ENCODE measurements at regions not wholly inside any gene's neighbourhood (a gene's known extent, or its start where the extent isn't known, plus 50 kb on each side); places are given as distances from the start of the nearest gene placed in this dataset.

- TF ChIP-seq, protein P1, sequence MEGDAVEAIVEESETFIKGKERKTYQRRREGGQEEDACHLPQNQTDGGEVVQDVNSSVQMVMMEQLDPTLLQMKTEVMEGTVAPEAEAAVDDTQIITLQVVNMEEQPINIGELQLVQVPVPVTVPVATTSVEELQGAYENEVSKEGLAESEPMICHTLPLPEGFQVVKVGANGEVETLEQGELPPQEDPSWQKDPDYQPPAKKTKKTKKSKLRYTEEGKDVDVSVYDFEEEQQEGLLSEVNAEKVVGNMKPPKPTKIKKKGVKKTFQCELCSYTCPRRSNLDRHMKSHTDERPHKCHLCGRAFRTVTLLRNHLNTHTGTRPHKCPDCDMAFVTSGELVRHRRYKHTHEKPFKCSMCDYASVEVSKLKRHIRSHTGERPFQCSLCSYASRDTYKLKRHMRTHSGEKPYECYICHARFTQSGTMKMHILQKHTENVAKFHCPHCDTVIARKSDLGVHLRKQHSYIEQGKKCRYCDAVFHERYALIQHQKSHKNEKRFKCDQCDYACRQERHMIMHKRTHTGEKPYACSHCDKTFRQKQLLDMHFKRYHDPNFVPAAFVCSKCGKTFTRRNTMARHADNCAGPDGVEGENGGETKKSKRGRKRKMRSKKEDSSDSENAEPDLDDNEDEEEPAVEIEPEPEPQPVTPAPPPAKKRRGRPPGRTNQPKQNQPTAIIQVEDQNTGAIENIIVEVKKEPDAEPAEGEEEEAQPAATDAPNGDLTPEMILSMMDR (IDR thresholded peaks at IDR 0.05) = no peak
- TF ChIP-seq EP300 (IDR thresholded peaks at IDR 0.05) (no peak), POLR2A (IDR thresholded peaks at IDR 0.05) (no peak), POLR2AphosphoS5 (IDR thresholded peaks at IDR 0.05) (no peak)
These were observed 124.5 kb downstream of the DUSP6 start for GRCh38 chr12:89227774-89228173.

Data from gastroesophageal sphincter (tissue), 3 donors.